Cardiac septum (tissue), 1 donor: ENCODE measurements at regions not wholly inside any gene's neighbourhood (a gene's known extent, or its start where the extent isn't known, plus 50 kb on each side); places are given as distances from the start of the nearest gene placed in this dataset.

Experiments
- DNase-seq: peaks from one replicate; pipeline ENCODE4 v3.0.0-alpha.2; 2020; ENCODE audit warnings: low spot score
- intact Hi-C: fragments of 100-400 bp; cut with DNase I; formaldehyde crosslinking; loops from one replicate; pipeline ENCODE4 v1.14.0; 2022
- donor health status: DM: no; HTN: no; CAD: no.

DNA sequence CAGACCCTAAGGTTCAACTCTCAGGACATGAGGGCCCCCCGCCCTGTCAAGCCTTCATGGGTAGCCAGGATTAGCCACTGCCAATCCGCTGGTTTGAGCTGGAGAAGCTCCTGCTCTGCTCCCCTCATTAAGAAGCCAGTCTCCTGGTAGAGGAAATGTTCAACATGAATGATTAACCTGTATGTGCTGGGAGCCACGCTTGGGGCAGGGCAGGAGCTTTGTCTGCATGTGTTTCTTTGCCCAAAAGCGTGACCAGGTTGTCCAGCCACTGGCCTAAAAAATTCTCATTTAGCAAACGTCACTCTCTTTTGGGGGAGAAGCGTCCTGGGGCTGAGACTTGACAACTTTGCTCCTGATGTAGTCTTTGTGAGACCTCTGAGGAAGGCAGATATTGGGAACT is 96.5 kb downstream of the RRAGC start:
- no peak for DNase-seq
- intact Hi-C loops, result no loop called here

DNA sequence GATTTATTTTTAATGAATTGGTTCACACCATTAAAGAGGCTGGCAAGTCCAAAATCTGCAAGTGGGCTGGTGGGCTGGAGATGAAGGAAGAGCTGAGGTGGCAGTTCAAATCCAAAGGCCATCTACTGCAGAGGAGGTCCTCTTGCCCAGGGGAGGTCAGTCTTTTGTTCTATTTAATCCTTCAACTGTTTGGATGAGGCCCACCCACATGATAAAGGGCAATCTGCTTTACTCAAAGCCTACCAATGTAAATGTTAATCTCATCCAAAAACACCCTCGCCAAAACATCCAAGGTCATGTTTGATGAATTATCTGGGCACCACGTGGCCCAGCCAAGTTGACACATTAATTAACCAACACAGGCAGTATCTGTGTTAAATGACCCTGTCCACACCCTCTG is 99.0 kb downstream of the RRAGC start:
- intact Hi-C loops, result no loop called here
- DNase-seq, result no peak

DNA sequence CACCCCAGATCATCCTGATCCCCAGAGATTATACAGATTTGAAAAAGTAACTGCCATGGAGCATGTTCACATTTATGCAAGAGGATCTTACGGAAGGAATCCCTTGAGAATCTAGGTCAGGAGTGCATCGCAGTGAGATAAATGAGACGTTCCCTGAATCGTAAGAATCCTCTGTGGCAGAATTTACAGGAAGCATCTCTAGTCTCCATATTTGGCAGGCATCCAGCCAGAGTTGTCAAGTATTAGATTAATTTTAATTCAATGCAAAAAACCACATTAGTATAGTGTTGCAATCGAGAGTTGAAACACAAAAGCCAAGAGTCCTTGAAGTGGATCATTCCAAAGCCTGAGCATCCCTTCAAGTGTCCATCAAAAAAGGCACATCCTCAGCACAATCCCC is 100.8 kb downstream of the RRAGC start:
- intact Hi-C loops, result no loop called here
- DNase-seq, result no peak

DNA sequence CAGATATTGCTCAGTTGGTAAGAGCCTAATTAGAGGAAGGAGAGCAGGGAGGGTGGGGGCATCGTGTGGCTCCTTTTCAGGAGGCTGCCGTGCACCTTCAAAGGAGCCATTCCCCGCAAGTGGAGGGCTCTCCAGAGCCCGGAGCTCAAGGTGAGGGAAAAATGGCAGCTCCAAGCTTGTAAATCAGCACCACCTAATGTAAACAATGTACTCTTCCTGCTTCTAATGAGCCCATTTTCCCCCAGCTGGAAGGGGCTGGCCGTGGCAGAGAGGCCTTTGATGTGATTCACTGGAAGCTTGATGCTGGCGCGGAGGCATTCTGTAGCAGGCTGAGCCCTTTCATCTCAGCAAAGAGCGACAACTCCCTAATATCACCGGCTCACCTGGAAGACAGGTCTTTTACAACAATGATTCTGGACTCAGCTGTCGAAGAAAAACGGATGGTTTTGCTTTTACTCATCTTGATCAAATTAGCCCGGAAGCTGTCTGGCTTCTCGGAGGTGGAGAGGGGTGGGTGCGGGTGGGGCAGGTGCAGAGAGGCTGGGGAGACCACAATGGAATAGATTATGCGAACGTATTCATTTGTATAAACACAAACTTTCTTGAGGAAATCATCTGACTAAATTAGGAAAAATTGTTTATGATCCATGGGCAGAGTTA is 112.5 kb downstream of the RRAGC start:
- no peak for DNase-seq
- intact Hi-C loops, result no loop called here

DNA sequence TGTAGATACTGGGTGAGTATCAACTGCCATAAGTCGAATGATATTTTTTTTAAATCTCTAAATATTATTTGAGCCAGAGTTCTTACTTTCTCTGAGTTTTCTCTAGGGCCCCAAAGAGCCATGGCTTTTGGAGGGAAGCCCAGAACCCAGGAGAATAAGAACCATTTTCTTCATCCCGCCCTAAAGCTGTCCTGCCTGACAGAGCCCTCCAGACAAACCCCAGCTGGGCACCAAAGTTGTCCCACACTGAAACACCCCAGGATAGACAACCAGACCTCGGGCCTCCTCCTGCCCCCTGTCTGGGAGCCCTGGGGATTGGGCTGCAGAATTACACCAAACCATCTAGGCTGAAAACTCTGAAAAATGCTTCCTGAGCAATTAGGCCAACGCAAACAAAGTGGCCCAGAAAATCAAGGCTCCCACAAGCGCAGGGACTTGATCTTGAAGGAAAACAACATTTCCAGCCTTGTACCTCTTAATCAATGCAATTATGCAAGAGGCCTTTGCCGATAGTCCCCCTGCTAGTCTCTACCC is 113.1 kb downstream of the RRAGC start:
- DNase-seq, result no peak
- intact Hi-C loops, result no loop called here

DNA sequence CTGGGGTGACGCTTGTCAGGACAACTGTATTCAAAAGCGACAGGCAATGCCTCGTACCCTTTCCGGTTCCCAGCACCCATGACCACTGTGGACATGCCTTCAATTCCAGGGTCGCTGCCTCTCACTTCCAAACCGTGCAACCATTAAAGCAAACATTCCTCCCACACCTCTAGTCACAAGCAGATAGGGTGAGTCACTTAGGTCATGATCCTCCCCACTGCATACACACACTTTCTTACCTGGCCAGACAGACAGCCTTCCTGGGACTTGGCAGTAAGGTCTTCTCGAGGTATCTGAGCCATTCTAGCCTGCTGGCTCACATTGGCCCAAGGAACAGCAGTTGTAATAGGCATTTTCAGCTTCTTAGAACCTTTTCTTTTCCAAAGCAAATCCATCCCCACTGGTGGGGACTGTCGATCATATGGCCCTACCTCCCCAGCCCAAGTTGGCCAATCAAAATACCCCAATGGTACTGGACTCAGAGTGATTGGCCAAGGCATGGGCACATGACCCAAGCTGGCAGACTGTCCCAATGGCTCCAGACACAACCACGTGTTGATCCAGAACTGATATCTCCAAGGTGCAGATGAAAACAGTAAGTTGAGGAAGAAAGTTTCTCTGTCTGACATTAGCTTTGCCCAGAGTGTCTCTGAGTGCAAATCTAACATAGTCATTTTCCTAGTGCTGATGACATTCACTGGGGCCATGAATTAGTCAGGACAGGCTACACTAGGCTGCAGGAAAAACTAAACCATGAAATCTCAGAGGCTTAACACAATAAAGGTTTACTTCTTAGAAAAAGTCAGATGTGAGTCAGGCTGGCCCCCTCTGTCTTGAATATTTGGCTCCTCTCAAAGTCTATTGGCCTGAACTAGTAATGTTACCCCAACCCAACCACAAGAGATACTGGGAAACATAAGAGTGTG is 113.8 kb downstream of the RRAGC start:
- intact Hi-C loops, result no loop called here
- DNase-seq, result no peak

DNA sequence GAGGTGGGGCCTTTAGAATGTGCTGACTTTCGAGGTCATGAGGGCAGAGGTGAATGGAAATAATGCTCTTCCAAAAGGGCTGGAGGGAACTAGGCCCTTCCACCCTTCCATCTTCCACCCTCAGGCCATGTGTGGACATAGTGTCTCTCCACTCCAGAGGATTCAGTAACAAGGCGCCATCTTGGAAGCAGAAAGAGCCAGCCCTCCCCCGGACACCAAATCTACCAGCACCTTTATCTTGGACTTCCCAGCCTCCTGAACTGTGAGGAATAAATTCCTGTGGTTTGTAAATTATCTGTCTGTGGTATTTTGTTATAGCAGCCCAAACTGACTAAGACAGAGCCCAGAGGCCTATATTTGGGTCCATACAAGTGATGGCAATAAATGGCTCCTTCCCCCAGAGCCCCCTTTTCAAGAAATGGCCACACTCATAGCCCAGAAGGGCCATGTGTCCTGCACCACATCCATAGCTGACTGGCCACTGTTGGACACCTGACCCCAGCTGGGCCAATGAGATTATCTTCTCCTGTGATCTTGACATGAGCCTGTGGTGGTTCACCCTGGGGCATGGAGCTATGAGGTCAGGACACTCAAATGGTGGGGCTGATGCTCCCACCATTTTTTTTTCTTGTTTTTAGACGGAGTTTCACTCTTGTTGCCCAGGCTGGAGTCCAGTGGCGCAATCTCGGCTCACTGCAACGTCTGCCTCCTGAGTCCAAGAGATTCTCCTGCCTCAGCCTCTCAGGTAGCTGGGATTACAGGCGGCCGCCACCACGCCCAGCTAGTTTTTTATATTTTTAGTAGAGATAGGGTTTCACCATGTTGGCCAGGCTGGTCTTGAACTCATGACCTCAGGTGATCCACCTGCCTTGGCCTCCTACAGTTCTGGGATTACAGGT is 114.9 kb downstream of the RRAGC start:
- DNase-seq, result no peak
- intact Hi-C loops, result no loop called here

DNA sequence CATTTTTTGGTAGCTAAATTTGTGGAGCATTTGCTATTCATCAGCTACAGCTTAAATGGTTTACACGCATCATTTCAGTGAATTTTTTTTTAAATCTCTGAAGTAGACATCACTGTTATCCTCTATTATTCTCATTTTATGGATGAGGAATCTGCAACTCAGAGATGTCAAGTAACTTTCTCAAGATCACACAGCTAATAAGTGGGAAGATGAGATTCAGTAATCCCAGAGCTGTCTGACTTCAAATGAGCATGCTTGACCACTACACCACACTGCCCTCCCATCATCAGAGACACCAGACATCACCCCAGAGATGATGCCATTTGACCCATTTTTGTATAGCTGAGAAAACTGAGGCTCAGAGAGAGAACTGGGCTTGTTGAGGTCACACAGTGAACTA is 116.4 kb downstream of the RRAGC start:
- intact Hi-C loops, result no loop called here
- no peak for DNase-seq

DNA sequence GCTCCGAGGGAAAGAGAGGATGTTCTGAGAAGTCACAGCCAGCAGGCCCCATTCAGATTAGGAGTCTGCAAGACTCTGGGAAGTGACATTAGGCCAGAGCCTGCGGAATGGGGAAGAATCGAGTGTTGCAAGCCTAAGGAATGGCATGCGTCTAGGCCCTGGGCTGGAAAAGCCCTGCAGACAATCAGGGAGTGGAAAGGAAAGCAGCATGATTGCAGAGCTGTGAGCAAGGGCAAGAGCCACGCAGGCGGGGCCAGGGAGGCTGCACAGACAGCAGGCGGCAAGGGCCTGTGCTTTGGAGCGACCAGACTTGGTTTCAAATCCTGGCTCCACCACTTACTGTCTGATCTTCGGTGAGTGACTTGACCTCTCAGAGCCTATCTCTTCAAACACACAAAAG is 118.2 kb downstream of the RRAGC start:
- intact Hi-C loops, result no loop called here
- no peak for DNase-seq

DNA sequence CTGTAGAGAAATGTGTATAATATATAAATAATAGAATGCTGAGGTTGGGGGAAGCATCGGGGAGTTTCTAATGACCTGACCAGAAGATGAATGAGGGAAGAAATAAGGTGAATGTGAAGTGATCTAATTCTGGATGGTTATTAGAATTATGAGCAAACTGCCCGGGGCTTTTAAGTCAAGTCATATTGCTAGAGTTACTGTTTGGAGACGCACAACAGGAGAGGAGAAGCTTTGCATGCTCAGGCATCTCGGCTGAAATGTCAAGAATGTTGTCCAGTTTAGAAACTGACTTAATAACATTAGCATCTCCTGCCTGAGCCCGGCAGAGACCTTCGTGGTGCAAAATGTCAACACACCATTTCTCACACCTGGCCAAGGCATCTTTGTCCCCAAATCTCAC is 119.1 kb downstream of the RRAGC start:
- no peak for DNase-seq
- intact Hi-C loops, result no loop called here

DNA sequence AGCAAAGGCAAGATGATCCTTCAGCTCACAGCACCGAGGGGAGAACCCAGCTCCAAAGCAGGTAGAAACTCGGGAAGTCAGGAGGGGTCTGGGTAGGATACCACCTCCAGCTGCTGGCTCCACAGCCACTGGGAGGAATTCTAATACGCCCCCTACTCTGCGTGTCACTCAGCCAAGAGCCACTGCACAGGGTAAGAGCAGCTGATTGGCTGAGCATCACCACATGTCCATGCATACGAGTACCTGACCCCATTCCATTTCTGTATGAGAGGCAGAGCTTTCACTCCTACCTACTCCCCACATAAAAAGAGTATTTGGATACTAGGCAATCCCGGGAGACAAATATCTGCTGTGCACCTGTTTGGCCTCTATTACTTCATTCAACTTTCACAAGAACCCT is 121.4 kb downstream of the RRAGC start:
- DNase-seq, result no peak
- intact Hi-C loops, result no loop called here

DNA sequence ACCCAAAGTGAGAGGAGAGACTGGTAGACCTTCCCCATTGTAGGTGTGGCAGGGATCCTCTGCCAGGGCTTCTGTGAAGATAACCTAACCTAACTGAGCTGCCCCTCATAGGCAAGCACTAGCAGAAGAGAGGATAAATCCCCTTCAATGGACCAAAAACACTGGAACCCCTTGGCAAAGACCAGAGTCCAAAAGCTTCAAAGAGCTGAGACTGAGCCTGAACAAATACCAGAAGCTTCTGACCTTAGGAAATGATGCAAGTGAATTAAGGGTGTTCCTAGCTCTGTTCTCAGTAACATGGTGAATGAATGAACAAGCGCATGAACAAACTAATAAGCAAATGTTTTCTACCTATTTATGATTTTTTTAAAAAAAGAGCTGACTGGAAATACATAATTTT is 123.2 kb downstream of the RRAGC start:
- intact Hi-C loops, result no loop called here
- no peak for DNase-seq

DNA sequence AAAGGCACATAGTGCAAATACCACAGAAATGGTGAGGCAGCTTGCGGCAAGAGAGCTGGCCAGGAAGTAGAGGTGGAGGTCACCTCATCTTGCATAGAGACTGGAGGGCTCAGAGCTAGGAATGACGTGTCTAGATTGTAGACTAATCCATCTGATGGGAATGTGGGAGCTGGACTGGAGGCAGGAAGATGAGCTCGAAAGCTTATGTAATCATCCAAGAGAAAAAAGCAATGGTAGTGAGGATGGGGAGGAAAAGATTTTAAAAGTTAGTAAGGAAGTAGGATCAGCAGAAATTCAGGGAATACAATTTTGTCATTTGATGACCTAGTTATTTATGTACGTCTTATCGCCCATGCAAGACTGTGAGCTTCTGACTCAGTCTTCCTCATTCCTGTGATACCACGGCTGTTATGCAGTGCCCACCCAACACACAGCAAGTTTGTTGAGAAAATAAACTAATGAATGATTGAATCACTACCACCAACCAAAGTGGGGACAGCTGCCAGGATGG is 123.9 kb downstream of the RRAGC start:
- intact Hi-C loops, result no loop called here

DNA sequence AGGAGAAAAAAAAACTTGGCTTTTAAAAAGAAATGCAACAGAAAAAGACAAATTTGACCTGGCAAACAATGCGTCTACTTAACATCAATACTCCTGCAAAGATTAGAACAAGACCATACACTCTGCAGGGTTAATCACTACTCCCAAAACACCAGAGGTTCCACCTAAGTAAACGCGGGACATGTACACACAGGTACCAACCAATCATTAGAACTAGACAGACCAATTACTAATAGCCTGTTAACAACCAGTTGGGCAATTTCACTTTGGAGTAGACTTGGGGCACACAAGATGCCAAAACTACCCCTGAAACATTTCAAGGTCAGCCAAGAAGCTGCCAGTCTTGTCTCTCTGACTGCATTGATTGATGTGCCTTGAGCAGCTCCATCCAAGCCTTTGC is 125.8 kb downstream of the RRAGC start:
- DNase-seq, result no peak
- intact Hi-C loops, result no loop called here

More for the DNA sequence above, 123.9 kb downstream of the RRAGC start:
- DNase-seq, result no peak

DNA sequence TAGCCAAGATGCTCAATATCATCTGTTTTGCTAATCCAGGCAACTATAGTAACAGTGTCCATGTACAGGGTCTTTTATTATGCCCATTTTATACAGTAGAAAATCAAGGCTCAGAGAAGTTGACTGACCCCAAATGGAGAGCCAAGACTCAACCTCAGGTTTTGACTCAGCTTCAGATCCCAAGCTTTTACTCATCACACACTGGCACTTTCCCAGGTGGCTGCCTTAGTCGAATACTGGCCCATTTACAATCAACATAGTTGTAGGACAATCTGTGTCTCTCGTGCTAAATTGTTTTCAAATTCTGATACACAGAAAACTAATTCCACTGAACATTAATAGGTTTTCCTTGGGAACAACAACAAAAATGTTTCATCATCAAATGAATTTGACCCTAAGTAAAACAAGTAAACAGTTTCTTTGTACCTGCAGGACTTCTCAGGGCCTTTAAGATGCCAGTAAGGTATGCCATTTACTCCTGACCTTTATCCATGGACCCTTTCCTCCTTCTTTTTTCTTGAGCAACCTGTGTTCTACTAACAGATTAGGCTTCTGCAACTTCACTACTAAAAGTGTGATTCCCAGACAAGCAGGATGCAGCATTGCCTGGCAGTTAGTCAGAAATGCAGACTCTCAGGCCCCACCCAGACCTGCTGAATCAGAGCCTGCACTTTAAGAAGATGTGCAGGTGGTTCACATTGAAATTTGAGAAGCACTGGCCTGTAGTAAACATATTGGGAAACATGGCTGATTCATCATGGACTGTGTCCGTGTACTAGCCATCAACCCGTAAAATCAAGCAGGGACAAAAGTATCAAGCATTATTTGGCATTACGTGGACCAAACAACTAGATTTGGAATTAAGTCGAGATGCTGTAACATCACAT is 128.8 kb downstream of the RRAGC start:
- DNase-seq, result no peak
- intact Hi-C loops, result no loop called here

DNA sequence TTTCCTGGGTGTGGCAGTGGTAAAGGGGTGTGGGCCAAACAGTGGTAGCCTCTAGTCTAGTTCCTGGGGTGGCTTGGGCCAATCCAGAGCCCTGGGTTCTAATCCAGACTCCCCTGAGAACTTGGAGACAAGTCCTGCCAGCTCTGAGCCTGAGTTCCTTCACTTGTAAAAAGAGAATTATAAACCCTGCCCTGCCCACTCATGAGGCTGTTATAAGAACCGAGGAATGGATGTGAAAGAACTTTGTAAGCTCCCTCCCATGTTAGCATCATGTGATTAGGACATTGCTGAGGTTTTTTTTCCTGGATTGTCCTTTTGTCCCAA is 131.0 kb downstream of the RRAGC start:
- intact Hi-C loops, result no loop called here
- DNase-seq, result no peak

DNA sequence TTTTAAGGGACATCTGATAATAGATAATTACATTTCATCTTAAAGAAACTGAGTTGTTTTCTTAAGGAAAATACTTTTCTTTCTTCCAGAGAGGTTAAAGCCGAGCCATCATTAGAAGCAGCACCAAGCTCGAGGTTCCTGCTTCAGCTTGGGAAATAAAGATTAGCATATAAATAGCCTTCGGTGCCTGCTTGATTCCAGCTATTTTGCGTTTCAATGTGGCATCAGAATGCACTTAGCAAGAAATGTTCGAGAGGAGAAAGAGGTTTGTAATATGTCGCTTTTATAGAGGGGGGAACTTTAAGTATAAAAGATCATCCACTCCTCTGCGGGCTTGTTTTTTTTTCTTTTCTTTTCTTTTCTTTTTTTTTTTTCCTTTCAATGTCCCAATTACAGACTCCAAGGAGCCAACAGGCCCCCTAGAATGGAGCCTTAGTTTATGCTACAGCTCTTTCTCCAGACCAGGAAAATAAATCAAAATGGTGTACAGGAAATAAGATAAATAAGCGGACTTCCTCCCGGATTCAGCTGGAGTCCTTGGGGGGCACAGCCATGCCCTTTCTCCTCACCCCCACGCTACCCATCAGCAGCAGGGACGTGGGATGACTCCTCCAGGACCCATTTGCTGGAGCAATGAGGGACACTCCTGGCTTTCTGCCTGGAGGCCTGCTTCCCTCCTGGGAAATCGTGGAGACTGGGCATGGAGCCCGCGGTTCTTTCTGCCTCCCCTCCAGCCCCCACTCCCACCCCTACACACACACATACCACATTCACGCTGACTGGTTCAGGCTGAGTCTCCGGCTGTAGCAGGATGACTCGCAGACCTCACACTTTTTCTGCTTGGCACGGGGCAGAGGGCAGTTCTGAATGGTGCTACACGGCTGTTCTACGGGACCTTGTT is 131.6 kb downstream of the RRAGC start:
- no peak for DNase-seq
- intact Hi-C loops, result no loop called here
